Type B pancreatic cell (in vitro differentiated cells): ENCODE measurements at regions not wholly inside any gene's neighbourhood (a gene's known extent, or its start where the extent isn't known, plus 50 kb on each side); places are given as distances from the start of the nearest gene placed in this dataset.

ENCODE experiments used
- DNase-seq: peaks from one replicate; pipeline ENCODE4 v3.0.0; 2021; ENCODE audit warnings: mixed read lengths; ENCODE audit not compliant: unreplicated experiment; ENCODE audit errors: extremely low spot score
- H3K27ac Mint-ChIP-seq: 2 replicates; pipeline ENCODE4 v1.8.0; 2021; ENCODE audit warnings: mild to moderate bottlenecking, mixed read lengths
- H3K27me3 Mint-ChIP-seq: 2 replicates; pipeline ENCODE4 v1.8.0; 2021; ENCODE audit warnings: mixed read lengths
- H3K36me3 Mint-ChIP-seq: 2 replicates; pipeline ENCODE4 v1.8.0; 2021; ENCODE audit warnings: mixed read lengths
- H3K4me1 Mint-ChIP-seq: one replicate; pipeline ENCODE4 v1.8.0; 2021; ENCODE audit warnings: mixed read lengths; ENCODE audit not compliant: unreplicated experiment
- H3K4me3 Mint-ChIP-seq: 2 replicates; pipeline ENCODE4 v1.8.0; 2021; ENCODE audit warnings: mild to moderate bottlenecking, mixed read lengths
- H3K9me3 Mint-ChIP-seq: 2 replicates; pipeline ENCODE4 v1.8.0; 2021; ENCODE audit warnings: mixed read lengths
- CTCF ChIP-seq: fragments of 200-600 bp; sonication (generic); conservative IDR thresholded peaks from 2 replicates; pipeline ENCODE4 v1.5.0; 2021; ENCODE audit warnings: antibody characterized with exemption, mild to moderate bottlenecking

GRCh38 chr4:170868170-170868569 is 778.4 kb upstream of the AADAT start:
- no peak for TF ChIP-seq CTCF
- Mint-ChIP-seq H3K36me3 (no peaks in the 10 kb centered on the region), H3K4me3 (no peak overlapping the region), H3K4me1 (no peaks in the 10 kb centered on the region), H3K27me3 (no peaks in the 10 kb centered on the region), H3K9me3 (no peaks in the 10 kb centered on the region), H3K27ac (no peak overlapping the region)
- no peak for DNase-seq

- H3K4me3 Mint-ChIP-seq: no peak overlapping the region
- H3K27ac Mint-ChIP-seq: no peak overlapping the region
- no peaks in the 10 kb centered on the region for H3K4me1 Mint-ChIP-seq
- no peaks in the 10 kb centered on the region for H3K9me3 Mint-ChIP-seq
- no peaks in the 10 kb centered on the region for H3K27me3 Mint-ChIP-seq
- no peak for DNase-seq
- no peak for TF ChIP-seq CTCF
- no peaks in the 10 kb centered on the region for H3K36me3 Mint-ChIP-seq
Measured at GRCh38 chr4:170854097-170854496, 764.3 kb upstream of the AADAT start.

- DNase-seq: no peak
- Mint-ChIP-seq H3K4me3 (no peak overlapping the region), H3K4me1 (no peaks in the 10 kb centered on the region), H3K9me3 (no peaks in the 10 kb centered on the region), H3K27ac (no peak overlapping the region), H3K36me3 (no peaks in the 10 kb centered on the region), H3K27me3 (no peaks in the 10 kb centered on the region)
- peak; percentile 87 for TF ChIP-seq CTCF
Measured at GRCh38 chr4:170853422-170854021, 763.8 kb upstream of the AADAT start.

- Mint-ChIP-seq H3K4me1 (no peaks in the 10 kb centered on the region), H3K9me3 (no peaks in the 10 kb centered on the region), H3K27me3 (no peaks in the 10 kb centered on the region), H3K36me3 (no peaks in the 10 kb centered on the region), H3K27ac (no peak overlapping the region), H3K4me3 (no peak overlapping the region)
- no peak for DNase-seq
- TF ChIP-seq CTCF: no peak
Measured at GRCh38 chr4:170849969-170850368, 760.2 kb upstream of the AADAT start.

GRCh38 chr4:170827562-170828274 is 738.0 kb upstream of the AADAT start:
- no peaks in the 10 kb centered on the region for H3K27me3 Mint-ChIP-seq
- no peak for DNase-seq
- no peak for TF ChIP-seq CTCF
- no peaks in the 10 kb centered on the region for H3K9me3 Mint-ChIP-seq
- no peaks in the 10 kb centered on the region for H3K36me3 Mint-ChIP-seq
- H3K27ac Mint-ChIP-seq: no peak overlapping the region
- no peak overlapping the region for H3K4me3 Mint-ChIP-seq
- H3K4me1 Mint-ChIP-seq: no peaks in the 10 kb centered on the region
